Naive B cell (primary cell): ENCODE measurements at regions not wholly inside any gene's neighbourhood (a gene's known extent, or its start where the extent isn't known, plus 50 kb on each side); places are given as distances from the start of the nearest gene placed in this dataset.

ENCODE experiments used
- ATAC-seq, 2 donors: fragments of 150-1000 bp; cut with Tn5 transposase; 2 replicates each; pipeline ENCODE4 v1.10.0; 2021; ENCODE audit warnings: low read depth in 2 of 2, mild to moderate bottlenecking in 2 of 2, moderate library complexity in 2 of 2
- DNase-seq: peaks from one replicate; pipeline ENCODE4 v3.0.0; 2022
- H3K27ac Mint-ChIP-seq, 6 donors: one replicate each; pipeline ENCODE4 v1.8.0; 2020 to 2022; ENCODE audit warnings: mild to moderate bottlenecking in 6 of 6, mixed read lengths in 6 of 6, moderate library complexity in 5 of 6, inconsistent platforms in 2 of 6
- H3K27me3 Mint-ChIP-seq, 3 donors: one replicate each; pipeline ENCODE4 v1.8.0; 2021 to 2022; ENCODE audit warnings: mixed read lengths in 3 of 3, mild to moderate bottlenecking in 1 of 3
- H3K36me3 Mint-ChIP-seq, 2 donors: one replicate each; pipeline ENCODE4 v1.8.0; 2020 to 2022; ENCODE audit warnings: mixed read lengths in 2 of 2, inconsistent platforms in 1 of 2, mild to moderate bottlenecking in 1 of 2
- H3K4me1 Mint-ChIP-seq, 3 donors: one replicate each; pipeline ENCODE4 v1.8.0; 2020 to 2022; ENCODE audit warnings: mixed read lengths in 3 of 3, inconsistent platforms in 1 of 3, mild to moderate bottlenecking in 1 of 3, moderate library complexity in 1 of 3
- H3K4me3 Mint-ChIP-seq, 8 donors: one replicate each; pipeline ENCODE4 v1.8.0; 2020 to 2022; ENCODE audit warnings: mild to moderate bottlenecking in 8 of 8, mixed read lengths in 8 of 8, moderate library complexity in 8 of 8, inconsistent platforms in 2 of 8
- H3K9me3 Mint-ChIP-seq, 7 donors: one replicate each; pipeline ENCODE4 v1.8.0; 2020 to 2022; ENCODE audit warnings: mixed read lengths in 7 of 7, mild to moderate bottlenecking in 5 of 7, inconsistent platforms in 2 of 7, moderate library complexity in 1 of 7

DNA sequence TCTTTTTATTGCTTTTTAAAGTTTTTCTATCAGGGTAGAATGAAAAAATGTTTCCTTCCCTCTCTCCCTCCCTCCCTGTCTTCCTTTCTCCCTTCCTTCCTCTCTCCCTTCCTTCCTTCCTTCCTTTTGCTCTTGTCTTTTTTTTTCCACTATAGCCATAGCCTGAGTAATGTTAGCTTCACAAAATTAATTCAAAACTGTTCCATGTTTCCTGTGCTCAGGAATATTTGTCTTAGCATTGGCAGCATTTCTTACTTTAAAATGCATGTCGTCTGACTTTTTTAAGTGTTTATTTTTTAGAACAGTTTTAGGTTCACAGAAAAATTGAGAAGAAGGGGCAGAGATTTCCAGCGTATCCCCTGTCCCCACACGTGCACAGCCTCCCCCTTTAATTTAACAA is 730.8 kb upstream of the CITED2 start:
- no peaks in the 10 kb centered on the region for H3K27me3 Mint-ChIP-seq
- DNase-seq (no peak), ATAC-seq (no peak)
- no peaks in the 10 kb centered on the region for H3K9me3 Mint-ChIP-seq
- no peaks in the 10 kb centered on the region for H3K4me1 Mint-ChIP-seq
- H3K36me3 Mint-ChIP-seq = no peaks in the 10 kb centered on the region
- H3K27ac Mint-ChIP-seq = no peak overlapping the region
- H3K4me3 Mint-ChIP-seq = no peak overlapping the region

DNA sequence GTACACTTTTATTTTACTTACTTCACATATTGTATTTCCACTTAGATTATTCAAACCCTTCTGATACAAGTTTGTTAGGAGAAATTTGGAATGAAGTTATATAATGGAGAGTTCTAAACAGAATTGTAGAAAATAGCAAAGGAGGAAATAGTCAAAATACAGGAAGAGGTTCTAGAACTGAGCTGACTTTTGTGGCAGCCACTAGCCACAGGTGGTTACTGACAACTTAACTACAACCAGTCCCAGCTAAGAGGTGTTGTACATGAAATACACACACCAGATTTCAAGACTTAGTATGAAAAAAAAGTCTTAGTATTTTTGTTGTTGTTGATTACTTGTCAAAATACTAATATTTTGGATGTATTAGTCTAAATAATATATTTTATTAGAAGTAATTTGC is 727.4 kb upstream of the CITED2 start:
- Mint-ChIP-seq H3K36me3 (no peaks in the 10 kb centered on the region), H3K27me3 (no peaks in the 10 kb centered on the region), H3K9me3 (no peaks in the 10 kb centered on the region), H3K4me3 (no peak overlapping the region), H3K4me1 (no peaks in the 10 kb centered on the region), H3K27ac (no peak overlapping the region)
- no peak for DNase-seq
- ATAC-seq = no peak

DNA sequence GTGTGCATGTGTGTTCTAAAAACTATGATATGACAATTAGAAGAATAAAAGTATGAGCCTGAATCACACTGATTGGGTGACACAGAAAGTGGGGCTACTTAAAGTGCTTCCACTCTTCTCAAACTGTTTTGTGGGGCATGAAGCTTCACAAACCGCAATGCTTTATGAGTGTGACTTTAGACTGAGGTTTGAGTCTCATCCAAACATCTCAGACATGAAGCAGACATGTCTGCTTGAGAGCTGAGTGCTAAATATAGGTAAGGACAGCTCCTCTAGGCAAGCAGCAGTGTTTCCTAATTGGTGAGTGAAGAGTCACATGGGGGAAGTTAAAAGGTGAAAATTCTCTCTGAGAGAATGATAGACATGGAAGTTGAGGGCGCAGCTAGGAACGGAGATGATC is 726.9 kb upstream of the CITED2 start:
- no peaks in the 10 kb centered on the region for H3K36me3 Mint-ChIP-seq

DNA sequence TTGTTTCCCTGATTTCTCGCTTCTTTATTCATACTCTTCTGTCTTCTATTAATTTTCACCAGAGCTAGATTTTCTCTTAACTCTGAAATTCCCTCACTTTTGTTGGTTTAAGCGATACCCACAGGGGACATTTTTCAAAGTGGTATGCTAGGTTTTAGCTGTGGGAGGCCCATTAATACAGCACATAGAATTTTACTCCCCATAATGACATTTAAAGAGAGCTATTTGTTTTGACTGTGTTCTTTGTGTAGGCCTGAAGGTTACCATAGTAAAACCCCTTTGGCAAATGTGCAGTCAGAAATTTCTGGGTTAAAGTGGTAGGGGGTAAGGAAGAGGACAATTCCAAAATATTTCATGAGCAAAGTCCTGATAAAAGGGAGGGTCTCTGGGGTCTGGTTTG is 721.1 kb upstream of the CITED2 start:
- H3K4me3 Mint-ChIP-seq = no peak overlapping the region
- DNase-seq (no peak), ATAC-seq (no peak)
- no peaks in the 10 kb centered on the region for H3K9me3 Mint-ChIP-seq
- H3K36me3 Mint-ChIP-seq = no peaks in the 10 kb centered on the region
- H3K4me1 Mint-ChIP-seq = no peaks in the 10 kb centered on the region
- no peak overlapping the region for H3K27ac Mint-ChIP-seq
- no peaks in the 10 kb centered on the region for H3K27me3 Mint-ChIP-seq

More for the DNA sequence above, 726.9 kb upstream of the CITED2 start:
- no peak for DNase-seq
- no peaks in the 10 kb centered on the region for H3K9me3 Mint-ChIP-seq
- ATAC-seq = no peak
- no peaks in the 10 kb centered on the region for H3K4me1 Mint-ChIP-seq
- H3K27ac Mint-ChIP-seq = no peak overlapping the region
- no peaks in the 10 kb centered on the region for H3K27me3 Mint-ChIP-seq
- no peak overlapping the region for H3K4me3 Mint-ChIP-seq

DNA sequence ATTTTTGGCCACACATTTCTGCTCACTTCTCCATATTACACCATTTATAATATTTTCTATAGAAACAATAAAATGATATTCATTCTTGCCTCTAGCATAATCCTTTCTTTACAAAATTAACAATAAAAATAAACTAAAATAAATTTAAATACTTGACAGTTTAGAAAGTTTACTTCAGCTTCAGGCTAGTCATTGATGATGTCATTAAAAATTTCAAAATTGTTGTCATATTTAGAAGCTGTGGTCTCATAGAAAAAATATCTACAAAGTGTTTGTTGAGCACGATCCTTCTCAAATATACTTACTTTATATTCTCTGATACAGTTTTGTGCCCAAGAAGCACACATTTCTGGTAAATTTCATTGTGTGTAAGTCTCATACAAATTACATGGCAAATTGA is 717.4 kb upstream of the CITED2 start:
- no peaks in the 10 kb centered on the region for H3K27me3 Mint-ChIP-seq
- ATAC-seq = no peak
- no peaks in the 10 kb centered on the region for H3K36me3 Mint-ChIP-seq
- H3K27ac Mint-ChIP-seq = no peak overlapping the region
- no peaks in the 10 kb centered on the region for H3K9me3 Mint-ChIP-seq
- DNase-seq = no peak
- H3K4me3 Mint-ChIP-seq = no peak overlapping the region
- H3K4me1 Mint-ChIP-seq = no peaks in the 10 kb centered on the region

DNA sequence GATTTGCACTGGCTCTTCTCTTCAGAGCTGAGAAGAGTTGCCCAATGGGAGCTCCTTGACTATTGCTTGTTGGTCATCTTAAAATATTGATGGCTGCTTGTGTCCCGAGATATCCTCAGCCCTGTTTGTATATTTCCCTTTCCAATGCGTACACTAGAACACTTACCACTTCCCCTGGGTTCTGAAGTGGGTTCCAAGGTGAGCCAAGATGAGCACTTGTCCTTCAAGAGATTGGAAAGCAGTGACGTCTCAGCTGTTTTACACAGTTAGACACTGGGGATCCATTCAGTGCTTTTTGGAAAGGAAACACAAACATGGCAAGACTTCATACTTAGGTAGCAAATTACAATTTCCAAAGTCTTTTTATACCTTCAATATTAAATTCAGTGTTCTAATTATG is 716.4 kb upstream of the CITED2 start:
- Mint-ChIP-seq H3K27me3 (no peaks in the 10 kb centered on the region), H3K9me3 (no peaks in the 10 kb centered on the region)
- no peak for DNase-seq

DNA sequence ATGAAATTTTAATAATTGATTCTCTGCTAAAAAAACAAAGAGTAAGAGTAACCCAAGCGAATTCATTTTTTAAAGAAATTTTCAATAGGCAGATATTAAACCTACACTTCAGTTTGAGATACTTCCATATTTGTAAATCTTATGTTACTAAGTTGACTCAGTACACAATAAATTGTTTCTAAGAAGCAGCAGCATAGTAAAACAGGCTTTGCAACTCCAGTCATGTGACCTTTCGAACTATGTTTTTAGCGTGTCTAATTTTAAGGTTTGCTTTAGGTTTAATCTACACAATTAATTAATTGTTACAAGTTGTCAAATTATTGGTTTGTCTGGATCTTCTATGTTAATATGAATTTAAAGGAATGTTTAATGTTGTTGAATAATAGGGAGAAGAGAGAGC is 708.9 kb upstream of the CITED2 start:
- no peak for ATAC-seq

More for the DNA sequence above, 716.4 kb upstream of the CITED2 start:
- Mint-ChIP-seq H3K27ac (no peak overlapping the region), H3K36me3 (no peaks in the 10 kb centered on the region), H3K4me1 (no peaks in the 10 kb centered on the region), H3K4me3 (no peak overlapping the region)
- no peak for ATAC-seq

DNA sequence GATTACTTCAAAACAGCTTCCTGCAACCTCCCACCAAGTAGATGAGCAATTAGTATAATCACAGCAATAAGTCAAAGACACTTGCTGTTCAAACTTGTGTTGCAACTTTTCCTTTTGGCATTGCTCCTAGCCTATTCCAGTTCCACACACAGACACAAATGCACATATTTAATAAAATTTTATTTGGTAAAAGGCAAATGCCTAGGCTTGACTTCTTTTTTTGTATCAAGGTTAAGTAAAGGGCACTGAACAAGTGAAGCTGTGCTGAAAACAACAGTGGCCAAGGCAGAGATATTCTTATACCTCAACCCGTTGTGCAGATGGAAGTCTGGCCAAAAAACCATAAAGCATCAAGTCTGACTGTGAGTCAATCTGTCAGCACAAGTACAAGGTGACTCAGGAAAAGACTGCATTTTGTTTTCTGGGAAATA is 708.4 kb upstream of the CITED2 start:
- no peaks in the 10 kb centered on the region for H3K9me3 Mint-ChIP-seq
- no peak for ATAC-seq
- H3K4me3 Mint-ChIP-seq = no peak overlapping the region
- H3K27me3 Mint-ChIP-seq = no peaks in the 10 kb centered on the region
- no peak overlapping the region for H3K27ac Mint-ChIP-seq
- no peak for DNase-seq
- H3K4me1 Mint-ChIP-seq = no peaks in the 10 kb centered on the region
- no peaks in the 10 kb centered on the region for H3K36me3 Mint-ChIP-seq

More for the DNA sequence above, 708.9 kb upstream of the CITED2 start:
- no peak overlapping the region for H3K4me3 Mint-ChIP-seq
- no peaks in the 10 kb centered on the region for H3K9me3 Mint-ChIP-seq
- DNase-seq = no peak
- H3K4me1 Mint-ChIP-seq = no peaks in the 10 kb centered on the region
- no peaks in the 10 kb centered on the region for H3K36me3 Mint-ChIP-seq
- no peak overlapping the region for H3K27ac Mint-ChIP-seq
- H3K27me3 Mint-ChIP-seq = no peaks in the 10 kb centered on the region

DNA sequence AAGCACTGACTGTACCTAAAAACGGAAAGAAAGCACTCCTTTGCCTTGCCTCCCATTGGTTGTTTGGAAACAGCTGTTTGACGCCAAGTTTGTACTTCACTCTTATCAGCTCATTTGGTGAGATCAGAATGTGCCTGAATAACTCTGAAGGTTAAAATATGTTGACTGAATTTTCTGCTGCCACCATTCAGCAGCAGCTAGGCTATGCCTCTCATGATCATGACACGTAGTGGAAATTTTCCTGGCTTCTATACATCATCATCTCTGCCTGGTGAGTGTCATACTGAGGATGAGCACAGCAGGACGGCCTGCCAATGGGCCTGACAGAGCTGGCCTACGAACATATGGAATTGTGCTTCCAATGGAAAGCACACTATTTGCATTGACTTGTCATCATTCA is 704.9 kb upstream of the CITED2 start:
- DNase-seq (no peak), ATAC-seq (no peak)
- Mint-ChIP-seq H3K4me1 (no peaks in the 10 kb centered on the region), H3K9me3 (no peaks in the 10 kb centered on the region), H3K27ac (no peak overlapping the region), H3K27me3 (peaks cover 0 to 4% (median 0%) of the 10 kb centered on the region in 3 donors), H3K4me3 (no peak overlapping the region), H3K36me3 (no peaks in the 10 kb centered on the region)

DNA sequence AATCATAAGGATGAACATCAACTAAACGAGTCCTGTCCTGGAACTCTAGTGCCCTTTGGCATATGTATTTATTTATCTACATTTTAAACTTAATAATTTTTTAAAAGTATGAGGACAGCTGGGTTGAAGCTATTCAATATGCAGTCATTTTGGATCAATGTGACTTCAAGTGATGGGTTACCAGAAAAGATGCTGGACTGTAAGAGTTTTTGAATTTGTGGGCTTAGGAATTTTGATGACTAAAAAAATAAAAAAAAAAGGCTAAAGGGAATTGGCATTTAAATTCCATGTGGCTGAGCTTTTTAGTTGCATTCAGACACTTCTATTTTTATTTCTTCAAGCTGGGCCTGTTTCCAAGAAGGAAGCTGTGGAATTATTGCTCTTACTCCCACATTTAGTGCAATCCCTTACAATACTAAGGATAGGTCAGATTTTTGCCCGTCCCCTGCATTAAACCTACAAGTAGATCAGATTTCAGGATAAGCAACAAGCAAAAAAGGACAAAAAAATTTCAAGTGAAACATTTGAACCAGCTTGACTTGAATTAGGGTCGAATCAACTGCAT is 704.2 kb upstream of the CITED2 start:
- no peak for ATAC-seq
- Mint-ChIP-seq H3K4me1 (no peaks in the 10 kb centered on the region), H3K27ac (no peak overlapping the region), H3K9me3 (peaks cover 0 to under 1% (median 0%) of the 10 kb centered on the region in 7 donors), H3K36me3 (no peaks in the 10 kb centered on the region), H3K4me3 (no peak overlapping the region), H3K27me3 (peaks cover 0 to 4% (median 0%) of the 10 kb centered on the region in 3 donors)
- DNase-seq = no peak

DNA sequence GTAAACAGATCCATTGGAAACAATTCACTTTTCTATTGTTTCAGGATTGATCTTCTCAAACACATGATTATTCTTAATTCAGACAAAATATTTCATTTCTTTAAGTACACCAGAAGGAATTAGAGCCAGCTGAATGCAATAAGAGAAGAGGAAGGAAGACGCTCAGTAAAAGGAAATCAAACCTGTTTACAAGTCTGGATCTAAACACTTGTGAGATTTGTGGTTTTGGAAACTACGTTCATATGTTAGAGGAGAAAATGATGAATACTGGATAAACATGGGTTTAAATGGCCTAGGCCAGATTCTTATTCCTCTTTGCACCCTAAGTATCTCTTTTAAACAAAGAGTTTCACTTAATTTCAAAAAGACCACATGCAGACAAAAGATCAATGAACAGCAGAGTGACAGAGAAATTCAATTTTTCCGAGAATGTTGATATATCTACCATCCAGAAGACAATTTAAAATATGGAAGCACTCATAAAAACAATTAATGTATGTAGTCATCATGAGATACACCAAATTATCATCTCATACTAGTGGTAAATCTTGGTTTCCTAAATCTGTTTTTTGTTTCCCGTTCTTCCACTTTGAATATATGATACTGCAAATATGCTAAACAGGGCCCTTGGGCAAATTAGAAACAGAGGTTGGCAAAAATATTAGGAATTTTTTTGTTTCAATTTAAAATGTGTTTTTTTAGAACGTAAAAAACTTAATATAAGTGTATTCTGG is 703.5 kb upstream of the CITED2 start:
- no peaks in the 10 kb centered on the region for H3K36me3 Mint-ChIP-seq
- no peak overlapping the region for H3K4me3 Mint-ChIP-seq
- DNase-seq = no peak
- H3K27ac Mint-ChIP-seq = peak overlapping the region in 1 of 6 donors; percentile 42
- no peak for ATAC-seq
- H3K27me3 Mint-ChIP-seq = peaks cover 0 to 4% (median 0%) of the 10 kb centered on the region in 3 donors
- no peaks in the 10 kb centered on the region for H3K4me1 Mint-ChIP-seq
- H3K9me3 Mint-ChIP-seq = peaks cover 0 to 1% (median 0%) of the 10 kb centered on the region in 7 donors

DNA sequence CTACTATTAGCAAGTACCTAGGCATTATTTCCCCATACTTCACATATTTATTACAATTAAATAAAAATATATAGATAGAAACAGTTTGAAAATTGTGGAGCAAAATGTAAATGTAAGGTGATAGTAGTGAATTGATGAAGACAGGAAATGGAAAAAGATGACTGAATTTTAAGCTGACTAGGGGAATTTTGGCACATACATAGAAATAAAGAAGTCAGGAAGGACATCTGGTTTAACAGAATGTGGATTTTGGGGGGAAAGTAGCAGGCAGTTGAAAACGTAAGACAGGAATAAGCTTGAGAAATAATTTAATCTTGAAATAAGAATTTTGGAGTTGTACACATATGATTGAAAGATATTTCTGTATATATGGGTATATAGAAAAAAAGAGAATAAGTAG is 701.7 kb upstream of the CITED2 start:
- ATAC-seq (no peak), DNase-seq (no peak)
- H3K36me3 Mint-ChIP-seq = no peaks in the 10 kb centered on the region
- H3K9me3 Mint-ChIP-seq = peaks cover 0 to 1% (median 0%) of the 10 kb centered on the region in 7 donors
- H3K27ac Mint-ChIP-seq = no peak overlapping the region
- peaks cover 0 to 4% (median 0%) of the 10 kb centered on the region in 3 donors for H3K27me3 Mint-ChIP-seq
- H3K4me3 Mint-ChIP-seq = no peak overlapping the region
- H3K4me1 Mint-ChIP-seq = no peaks in the 10 kb centered on the region

DNA sequence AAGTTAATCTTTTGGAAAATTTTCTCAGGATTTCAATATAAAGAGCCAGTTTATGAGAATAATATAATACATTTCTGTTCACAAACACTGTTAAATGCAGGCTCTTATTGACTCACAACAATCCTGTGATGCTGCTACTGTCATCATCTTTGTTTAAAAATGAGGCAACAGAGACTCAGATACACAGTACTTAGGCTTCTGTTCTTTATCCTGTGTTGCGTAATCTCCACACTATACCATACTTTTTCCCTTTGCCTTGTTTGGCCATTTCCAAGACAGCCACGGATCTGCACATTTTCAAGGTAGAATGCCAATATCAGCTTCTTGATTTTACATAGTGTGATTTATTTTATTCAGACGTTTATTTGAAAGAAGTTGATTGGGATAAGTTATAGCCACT is 699.0 kb upstream of the CITED2 start:
- Mint-ChIP-seq H3K4me1 (no peaks in the 10 kb centered on the region), H3K4me3 (no peak overlapping the region), H3K27me3 (peaks cover 0 to 4% (median 0%) of the 10 kb centered on the region in 3 donors), H3K36me3 (no peaks in the 10 kb centered on the region), H3K27ac (no peak overlapping the region), H3K9me3 (peaks cover 0 to 1% (median 0%) of the 10 kb centered on the region in 7 donors)
- ATAC-seq (no peak), DNase-seq (no peak)

DNA sequence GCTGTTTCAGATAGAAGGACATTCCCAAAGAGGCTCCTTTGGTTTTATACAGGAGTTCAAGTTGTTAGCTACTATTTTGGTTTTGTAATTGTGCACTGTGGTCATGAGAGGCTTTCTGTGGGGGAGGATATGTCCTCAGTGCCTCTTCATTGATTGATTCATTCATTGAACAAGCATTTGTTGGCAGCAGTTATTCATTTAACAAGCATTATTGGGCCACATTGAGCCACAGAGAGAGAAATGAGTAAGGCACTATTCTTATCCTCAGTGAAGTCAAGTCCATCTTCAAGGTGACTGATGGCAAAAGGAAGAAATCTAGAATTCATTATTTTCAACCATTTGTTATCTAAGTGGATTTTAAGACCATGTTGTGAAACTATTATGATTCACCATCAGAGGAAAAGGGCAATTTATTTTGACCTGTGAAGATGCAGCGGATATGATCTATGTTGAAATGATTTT is 697.2 kb upstream of the CITED2 start:
- Mint-ChIP-seq H3K4me1 (no peaks in the 10 kb centered on the region), H3K27ac (no peak overlapping the region), H3K9me3 (peaks cover 0 to 1% (median 0%) of the 10 kb centered on the region in 7 donors), H3K4me3 (no peak overlapping the region), H3K36me3 (no peaks in the 10 kb centered on the region), H3K27me3 (peaks cover 0 to 4% (median 0%) of the 10 kb centered on the region in 3 donors)
- DNase-seq = no peak
- no peak for ATAC-seq
